ENCODE measurements at regions not wholly inside any gene's neighbourhood (a gene's known extent, or its start where the extent isn't known, plus 50 kb on each side); places are given as distances from the start of the nearest gene placed in this dataset.

- TF ChIP-seq TAF1 (IDR thresholded peaks at IDR 0.05; ENCODE audit: borderline replicate concordance, low read depth, low read length) (no peak), POLR2A (IDR thresholded peaks at IDR 0.05; ENCODE audit: low read depth, low read length) (no peak), POLR2AphosphoS5 (IDR thresholded peaks at IDR 0.05; ENCODE audit: low read depth, low read length) (no peak)
These were observed 304.2 kb upstream of the MC4R start for GRCh38 chr18:60676815-60677214.
